Uterus (tissue), 2 donors: ENCODE measurements at regions not wholly inside any gene's neighbourhood (a gene's known extent, or its start where the extent isn't known, plus 50 kb on each side); places are given as distances from the start of the nearest gene placed in this dataset.

Experiments
- POLR2A ChIP-seq, 2 donors: fragments of 450-650 bp; IDR thresholded peaks; one replicate each; pipeline ENCODE4 v1.6.1; 2016; ENCODE audit warnings: antibody characterized with exemption in 2 of 2, mild to moderate bottlenecking in 1 of 2, moderate library complexity in 1 of 2
- TF ChIP-seq, protein P1 (sequence below), 4 experiments: fragments of 200-600 bp in 2 of 4; fragments of 450-650 bp in 2 of 4; sonication (generic) in 2 of 4; IDR thresholded peaks; one replicate each; pipeline ENCODE4 v1.5.1; 2016 to 2019; ENCODE audit warnings: antibody characterized with exemption in 4 of 4, mild to moderate bottlenecking in 2 of 4, moderate library complexity in 1 of 4

GRCh38 chr6:45829873-45830272, 185.8 kb downstream of the CLIC5 start:
- TF ChIP-seq, protein P1, sequence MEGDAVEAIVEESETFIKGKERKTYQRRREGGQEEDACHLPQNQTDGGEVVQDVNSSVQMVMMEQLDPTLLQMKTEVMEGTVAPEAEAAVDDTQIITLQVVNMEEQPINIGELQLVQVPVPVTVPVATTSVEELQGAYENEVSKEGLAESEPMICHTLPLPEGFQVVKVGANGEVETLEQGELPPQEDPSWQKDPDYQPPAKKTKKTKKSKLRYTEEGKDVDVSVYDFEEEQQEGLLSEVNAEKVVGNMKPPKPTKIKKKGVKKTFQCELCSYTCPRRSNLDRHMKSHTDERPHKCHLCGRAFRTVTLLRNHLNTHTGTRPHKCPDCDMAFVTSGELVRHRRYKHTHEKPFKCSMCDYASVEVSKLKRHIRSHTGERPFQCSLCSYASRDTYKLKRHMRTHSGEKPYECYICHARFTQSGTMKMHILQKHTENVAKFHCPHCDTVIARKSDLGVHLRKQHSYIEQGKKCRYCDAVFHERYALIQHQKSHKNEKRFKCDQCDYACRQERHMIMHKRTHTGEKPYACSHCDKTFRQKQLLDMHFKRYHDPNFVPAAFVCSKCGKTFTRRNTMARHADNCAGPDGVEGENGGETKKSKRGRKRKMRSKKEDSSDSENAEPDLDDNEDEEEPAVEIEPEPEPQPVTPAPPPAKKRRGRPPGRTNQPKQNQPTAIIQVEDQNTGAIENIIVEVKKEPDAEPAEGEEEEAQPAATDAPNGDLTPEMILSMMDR (IDR thresholded peaks at IDR 0.05): no peak
- TF ChIP-seq POLR2A (IDR thresholded peaks at IDR 0.05): no peak
